Activated CD4-positive, alpha-beta T cell treated with anti-CD3 and anti-CD28 coated beads for 36 hours (primary cell): ENCODE measurements at regions not wholly inside any gene's neighbourhood (a gene's known extent, or its start where the extent isn't known, plus 50 kb on each side); places are given as distances from the start of the nearest gene placed in this dataset.

Experiments used
- ATAC-seq: fragments of 200-7000 bp; cut with Tn5 transposase; one replicate; pipeline ENCODE4 v1.10.0; 2021; ENCODE audit warnings: mild to moderate bottlenecking, moderate library complexity
- CTCF ChIA-PET: fragments of 350-600 bp; sonication (Branson Sonifier 250); formaldehyde crosslinking; loops from one replicate; lab custom pipeline; 2021; ENCODE audit warnings: antibody characterized with exemption; lab: Charles Lee
- POLR2A ChIA-PET: fragments of 350-600 bp; sonication (Branson Sonifier 250); formaldehyde crosslinking; loops from one replicate; lab custom pipeline; 2021; ENCODE audit warnings: antibody characterized with exemption, inconsistent platforms; lab: Charles Lee
- DNase-seq: peaks from one replicate; pipeline ENCODE4 v3.0.0-alpha.2; 2020
- H3K27ac Mint-ChIP-seq: one replicate; pipeline ENCODE4 v1.8.0; 2021; ENCODE audit warnings: mixed read lengths
- H3K27me3 Mint-ChIP-seq: one replicate; pipeline ENCODE4 v1.8.0; 2021; ENCODE audit warnings: mixed read lengths
- H3K36me3 Mint-ChIP-seq: one replicate; pipeline ENCODE4 v1.8.0; 2021; ENCODE audit warnings: low read depth, mixed read lengths
- H3K4me1 Mint-ChIP-seq: one replicate; pipeline ENCODE4 v1.8.0; 2021; ENCODE audit warnings: mixed read lengths
- H3K4me3 Mint-ChIP-seq: one replicate; pipeline ENCODE4 v1.8.0; 2021; ENCODE audit warnings: mild to moderate bottlenecking, moderate library complexity, mixed read lengths
- H3K9me3 Mint-ChIP-seq: one replicate; pipeline ENCODE4 v1.8.0; 2021; ENCODE audit warnings: low read depth, mixed read lengths
- intact Hi-C, 2 experiments: fragments of 100-400 bp; cut with DNase I in 1 of 2; cut with micrococcal nuclease in 1 of 2; formaldehyde crosslinking; loops; one replicate each; pipeline versions ENCODE4 v1.14.2 to v1.15.1; 2022 to 2024; cut with DNase I, micrococcal nuclease

GRCh38 chr4:181684310-181684709 lies 558.9 kb upstream of the TENM3 start:
- POLR2A ChIA-PET = no interaction called here
- H3K4me3 Mint-ChIP-seq = no peak overlapping the region
- H3K9me3 Mint-ChIP-seq = no peaks in the 10 kb centered on the region
- DNase-seq (no peak), ATAC-seq (no peak)
- intact Hi-C loops = no loop called here
- CTCF ChIA-PET = no interaction called here
- no peaks in the 10 kb centered on the region for H3K36me3 Mint-ChIP-seq
- H3K4me1 Mint-ChIP-seq = no peaks in the 10 kb centered on the region
- H3K27me3 Mint-ChIP-seq = no peaks in the 10 kb centered on the region
- no peak overlapping the region for H3K27ac Mint-ChIP-seq

DNA sequence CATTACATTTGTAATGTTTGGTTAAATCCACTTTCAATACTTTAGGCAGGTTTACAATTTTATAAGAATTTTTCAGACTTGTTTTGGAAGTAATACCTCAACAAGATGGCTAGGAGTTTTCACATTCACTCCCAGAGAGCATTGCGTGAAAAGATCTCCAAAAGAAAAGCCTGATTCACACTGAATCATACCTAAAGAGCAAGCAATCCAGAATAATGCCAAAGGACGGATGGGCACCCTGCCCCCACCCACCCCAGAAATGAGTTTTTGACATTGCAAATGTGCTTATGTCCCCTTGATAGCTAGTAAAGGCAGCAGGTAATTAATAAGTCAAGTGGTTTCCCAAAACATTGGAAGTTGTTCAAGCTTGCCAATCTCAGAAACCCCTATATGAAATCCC lies 557.7 kb upstream of the TENM3 start:
- Mint-ChIP-seq H3K9me3 (no peaks in the 10 kb centered on the region), H3K36me3 (no peaks in the 10 kb centered on the region), H3K27me3 (no peaks in the 10 kb centered on the region), H3K4me3 (no peak overlapping the region), H3K4me1 (no peaks in the 10 kb centered on the region), H3K27ac (no peak overlapping the region)
- intact Hi-C loops = no loop called here
- DNase-seq (no peak), ATAC-seq (no peak)
- ChIA-PET POLR2A (no interaction called here), CTCF (no interaction called here)

GRCh38 chr4:181685911-181686310 lies 557.3 kb upstream of the TENM3 start:
- Mint-ChIP-seq H3K9me3 (no peaks in the 10 kb centered on the region), H3K4me1 (no peaks in the 10 kb centered on the region), H3K27ac (no peak overlapping the region), H3K27me3 (no peaks in the 10 kb centered on the region), H3K36me3 (no peaks in the 10 kb centered on the region), H3K4me3 (no peak overlapping the region)
- ChIA-PET POLR2A (no interaction called here), CTCF (no interaction called here)
- ATAC-seq = no peak
- DNase-seq = no peak
- intact Hi-C loops = no loop called here

DNA sequence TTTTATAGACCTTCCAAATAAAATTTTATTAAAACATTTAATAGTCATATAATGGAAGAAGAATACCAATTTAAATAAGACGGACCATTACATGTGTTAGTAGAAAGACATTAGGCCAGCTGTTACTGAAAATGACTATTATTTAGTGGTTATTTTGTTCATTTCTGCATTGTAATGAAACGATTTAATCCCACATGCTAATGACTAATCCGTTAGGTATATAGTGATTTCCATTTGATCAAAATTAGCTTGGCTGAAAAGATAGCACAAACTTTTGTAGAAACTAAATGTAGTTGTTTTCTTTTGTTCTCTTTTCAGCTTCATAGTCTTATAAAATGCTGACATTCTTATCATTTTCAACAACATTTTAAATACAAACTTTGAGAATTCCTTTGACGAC lies 556.1 kb upstream of the TENM3 start:
- ATAC-seq = no peak
- H3K4me1 Mint-ChIP-seq = no peaks in the 10 kb centered on the region
- ChIA-PET POLR2A (no interaction called here), CTCF (no interaction called here)
- H3K4me3 Mint-ChIP-seq = no peak overlapping the region
- no peak overlapping the region for H3K27ac Mint-ChIP-seq
- intact Hi-C loops = no loop called here
- no peaks in the 10 kb centered on the region for H3K27me3 Mint-ChIP-seq
- H3K36me3 Mint-ChIP-seq = no peaks in the 10 kb centered on the region
- no peak for DNase-seq
- H3K9me3 Mint-ChIP-seq = no peaks in the 10 kb centered on the region

GRCh38 chr4:181688432-181688831 lies 554.8 kb upstream of the TENM3 start:
- intact Hi-C loops = no loop called here
- Mint-ChIP-seq H3K27ac (no peak overlapping the region), H3K27me3 (no peaks in the 10 kb centered on the region), H3K4me3 (no peak overlapping the region), H3K9me3 (no peaks in the 10 kb centered on the region), H3K4me1 (no peaks in the 10 kb centered on the region), H3K36me3 (no peaks in the 10 kb centered on the region)
- POLR2A ChIA-PET = no interaction called here
- ATAC-seq = no peak
- CTCF ChIA-PET = no interaction called here
- no peak for DNase-seq

DNA sequence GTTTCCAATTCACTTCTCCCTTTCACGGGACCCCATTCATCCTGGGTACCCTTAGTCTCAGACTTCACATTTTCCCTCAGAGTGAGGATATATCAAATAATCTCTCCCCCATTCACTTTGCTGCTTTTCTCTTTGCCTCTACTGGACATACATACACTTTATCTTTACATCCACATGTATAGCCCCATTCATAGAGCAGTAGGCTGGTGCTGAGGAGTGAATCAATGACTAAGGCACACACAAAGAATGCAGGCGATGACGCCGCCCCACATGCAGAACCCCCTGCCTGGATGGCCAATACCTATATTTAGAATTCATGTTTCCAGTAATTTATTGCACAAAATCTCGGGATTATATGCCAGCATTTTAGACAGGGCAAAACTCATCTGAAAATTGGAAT lies 554.3 kb upstream of the TENM3 start:
- Mint-ChIP-seq H3K4me3 (no peak overlapping the region), H3K4me1 (no peaks in the 10 kb centered on the region), H3K9me3 (no peaks in the 10 kb centered on the region), H3K27me3 (no peaks in the 10 kb centered on the region), H3K27ac (no peak overlapping the region), H3K36me3 (no peaks in the 10 kb centered on the region)
- intact Hi-C loops = no loop called here
- no peak for DNase-seq
- no peak for ATAC-seq
- CTCF ChIA-PET = no interaction called here
- POLR2A ChIA-PET = no interaction called here

GRCh38 chr4:181690498-181690897 lies 552.7 kb upstream of the TENM3 start:
- ChIA-PET CTCF (no interaction called here), POLR2A (no interaction called here)
- DNase-seq (no peak), ATAC-seq (no peak)
- Mint-ChIP-seq H3K36me3 (no peaks in the 10 kb centered on the region), H3K27ac (no peak overlapping the region), H3K27me3 (no peaks in the 10 kb centered on the region), H3K9me3 (peaks cover 1% of the 10 kb centered on the region), H3K4me1 (no peaks in the 10 kb centered on the region), H3K4me3 (no peak overlapping the region)
- intact Hi-C loops = no loop called here

DNA sequence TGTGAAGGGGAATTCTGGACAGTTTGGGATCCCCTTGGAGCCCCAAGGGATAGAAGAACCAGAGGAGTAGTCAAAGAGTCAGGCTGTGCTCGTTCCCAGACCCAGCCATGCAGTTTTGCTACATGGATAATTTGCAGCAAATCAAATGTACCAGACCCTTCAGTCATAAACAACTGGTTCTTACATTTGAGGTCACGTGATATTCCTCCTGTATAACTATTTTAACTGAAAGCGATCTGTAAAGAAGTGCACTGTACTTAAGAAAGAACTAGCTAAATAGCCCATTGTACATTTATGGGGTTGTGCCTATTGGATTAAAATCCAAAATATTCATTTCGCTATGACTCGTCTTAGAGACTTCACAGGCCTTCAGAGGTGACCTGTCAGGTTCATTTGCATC lies 550.2 kb upstream of the TENM3 start:
- DNase-seq (no peak), ATAC-seq (no peak)
- CTCF ChIA-PET = no interaction called here
- Mint-ChIP-seq H3K27me3 (no peaks in the 10 kb centered on the region), H3K27ac (no peak overlapping the region), H3K4me1 (no peaks in the 10 kb centered on the region), H3K4me3 (no peak overlapping the region), H3K9me3 (peaks cover 3% of the 10 kb centered on the region), H3K36me3 (no peaks in the 10 kb centered on the region)
- POLR2A ChIA-PET = no interaction called here
- intact Hi-C loops = no loop called here

GRCh38 chr4:181693517-181693916 lies 549.7 kb upstream of the TENM3 start:
- CTCF ChIA-PET = no interaction called here
- no peaks in the 10 kb centered on the region for H3K36me3 Mint-ChIP-seq
- POLR2A ChIA-PET = no interaction called here
- intact Hi-C loops = no loop called here
- peaks cover 3% of the 10 kb centered on the region for H3K9me3 Mint-ChIP-seq
- H3K27me3 Mint-ChIP-seq = no peaks in the 10 kb centered on the region
- H3K4me1 Mint-ChIP-seq = no peaks in the 10 kb centered on the region
- H3K4me3 Mint-ChIP-seq = no peak overlapping the region
- DNase-seq (no peak), ATAC-seq (no peak)
- H3K27ac Mint-ChIP-seq = no peak overlapping the region

- ChIA-PET CTCF (no interaction called here), POLR2A (no interaction called here)
- Mint-ChIP-seq H3K36me3 (no peaks in the 10 kb centered on the region), H3K27ac (no peak overlapping the region), H3K4me1 (no peaks in the 10 kb centered on the region), H3K4me3 (no peak overlapping the region), H3K9me3 (peaks cover 3% of the 10 kb centered on the region), H3K27me3 (no peaks in the 10 kb centered on the region)
- ATAC-seq (no peak), DNase-seq (no peak)
- intact Hi-C loops = no loop called here
Observed at GRCh38 chr4:181698221-181698620, 545.0 kb upstream of the TENM3 start.

DNA sequence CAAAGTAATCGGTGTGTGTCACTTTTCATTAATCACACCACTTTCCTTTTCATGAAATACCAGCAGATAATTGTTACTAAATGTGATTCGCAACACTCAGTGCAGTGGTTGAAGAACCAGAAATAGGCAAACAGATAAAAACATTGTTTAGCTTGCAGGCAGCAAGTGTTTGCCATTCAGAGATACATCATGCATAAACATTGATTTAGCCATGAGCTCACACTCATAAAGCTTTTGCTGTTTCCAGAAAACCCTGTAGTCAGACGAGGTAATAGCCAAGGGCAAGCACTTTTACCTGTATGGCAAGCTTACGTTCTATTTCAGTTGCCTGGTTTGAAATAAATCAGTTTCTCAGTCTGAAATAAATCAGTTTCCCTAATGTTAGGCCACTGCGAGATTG lies 542.0 kb upstream of the TENM3 start:
- CTCF ChIA-PET = no interaction called here
- H3K9me3 Mint-ChIP-seq = peaks cover under 1% of the 10 kb centered on the region
- no peak for ATAC-seq
- no peaks in the 10 kb centered on the region for H3K27me3 Mint-ChIP-seq
- no peak overlapping the region for H3K4me3 Mint-ChIP-seq
- no peaks in the 10 kb centered on the region for H3K4me1 Mint-ChIP-seq
- intact Hi-C loops = no loop called here
- no peak for DNase-seq
- no peaks in the 10 kb centered on the region for H3K36me3 Mint-ChIP-seq
- H3K27ac Mint-ChIP-seq = no peak overlapping the region
- POLR2A ChIA-PET = no interaction called here

DNA sequence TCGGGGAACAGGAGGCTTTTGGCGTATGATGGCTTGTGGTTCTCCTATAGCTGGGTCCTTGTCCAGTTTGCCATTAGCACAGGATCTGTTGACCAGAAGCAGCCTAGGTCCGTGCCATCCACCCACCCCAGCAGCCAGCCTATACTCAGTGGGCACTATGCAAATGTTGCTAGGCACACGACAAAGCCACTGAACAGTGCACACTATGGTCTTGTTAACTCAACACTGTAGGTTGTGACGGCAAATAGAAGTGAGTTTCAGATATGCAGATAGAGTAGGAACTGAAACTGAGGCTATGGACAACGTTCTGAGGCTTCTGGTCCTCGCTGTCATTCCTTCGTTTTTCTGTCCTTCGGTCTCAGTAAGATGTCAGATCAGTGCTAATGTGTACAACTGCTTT lies 541.3 kb upstream of the TENM3 start:
- Mint-ChIP-seq H3K9me3 (no peaks in the 10 kb centered on the region), H3K27ac (no peak overlapping the region), H3K27me3 (no peaks in the 10 kb centered on the region), H3K4me1 (no peaks in the 10 kb centered on the region), H3K4me3 (no peak overlapping the region), H3K36me3 (no peaks in the 10 kb centered on the region)
- ATAC-seq = no peak
- CTCF ChIA-PET = no interaction called here
- no peak for DNase-seq
- intact Hi-C loops = no loop called here
- POLR2A ChIA-PET = no interaction called here

GRCh38 chr4:181702864-181703495 lies 540.2 kb upstream of the TENM3 start:
- no peak overlapping the region for H3K4me3 Mint-ChIP-seq
- H3K27ac Mint-ChIP-seq = no peak overlapping the region
- POLR2A ChIA-PET = no interaction called here
- intact Hi-C loops = no loop called here
- DNase-seq (no peak), ATAC-seq (no peak)
- CTCF ChIA-PET = interaction anchor here (0.6 kb wide), 1 partner anchor 58 kb away, joined by 3 read pairs; no protein-coding TSS in a partner anchor
- no peaks in the 10 kb centered on the region for H3K36me3 Mint-ChIP-seq
- H3K27me3 Mint-ChIP-seq = no peaks in the 10 kb centered on the region
- no peaks in the 10 kb centered on the region for H3K4me1 Mint-ChIP-seq
- no peaks in the 10 kb centered on the region for H3K9me3 Mint-ChIP-seq
